GM18499 (cell line): ENCODE measurements at regions not wholly inside any gene's neighbourhood (a gene's known extent, or its start where the extent isn't known, plus 50 kb on each side); places are given as distances from the start of the nearest gene placed in this dataset.

Source experiments
- ATAC-seq: cut with Tn5 transposase; IDR thresholded peaks from one replicate; pipeline ENCODE4 v1.9.1; 2021; ENCODE audit warnings: moderate number of reproducible peaks; ENCODE audit not compliant: insufficient read depth, unreplicated experiment

DNA sequence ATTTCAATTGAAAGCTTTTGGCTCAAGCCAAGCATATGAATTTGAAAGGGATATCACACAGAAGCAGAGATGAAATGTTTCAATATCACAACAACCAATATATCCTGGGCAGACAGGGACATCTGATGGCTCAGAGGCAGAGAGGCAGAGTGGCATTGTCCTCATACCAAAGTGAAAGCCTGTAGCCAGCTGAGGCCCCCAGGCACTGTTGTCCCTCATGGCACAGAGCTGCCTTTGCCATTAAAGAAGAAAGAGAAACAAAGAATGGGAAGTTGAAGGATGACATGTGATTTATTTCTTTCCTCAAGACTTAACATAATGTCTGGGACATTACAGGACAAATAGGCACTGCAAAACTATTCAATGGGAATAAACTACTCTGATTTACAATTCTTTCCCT lies 504.3 kb upstream of the PCDH15 start:
- no peak for ATAC-seq

DNA sequence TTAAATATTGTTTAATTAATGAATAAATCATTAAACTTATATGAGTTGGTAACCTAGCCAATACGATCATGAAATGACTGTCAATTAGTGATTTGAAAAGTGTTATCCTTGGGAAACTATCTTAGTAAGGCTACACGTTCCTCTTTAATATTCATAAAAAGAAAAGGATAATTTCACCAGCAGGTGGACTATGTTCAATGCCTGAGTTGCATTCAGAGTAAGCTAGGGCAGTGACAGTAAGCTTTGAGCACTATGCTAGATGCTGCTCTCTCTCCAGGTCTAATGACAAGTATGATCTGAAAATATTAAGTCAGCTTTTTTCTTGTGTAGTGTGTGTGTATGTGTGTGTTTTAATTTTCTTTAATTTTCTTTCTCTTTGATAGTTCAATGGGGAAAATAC lies 486.3 kb upstream of the PCDH15 start:
- ATAC-seq, result no peak

DNA sequence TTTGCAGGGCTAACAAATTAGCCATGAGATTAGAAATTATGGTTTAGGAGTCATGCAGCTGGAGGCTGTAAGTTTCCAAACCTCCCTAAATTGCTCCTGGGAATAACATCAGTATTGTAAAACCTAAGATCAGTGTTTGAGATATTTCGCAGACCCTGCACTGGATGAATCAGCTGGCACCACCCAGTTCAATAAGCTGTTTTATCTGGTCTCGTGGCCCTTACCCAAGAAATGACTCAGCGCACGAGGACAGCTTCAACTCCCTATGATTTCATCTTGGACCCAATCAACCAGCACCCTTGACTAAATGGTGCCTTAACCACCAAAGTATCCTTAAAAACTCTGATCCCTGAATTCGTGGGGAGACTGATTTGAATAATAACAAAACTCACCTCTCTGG lies 482.0 kb upstream of the PCDH15 start:
- ATAC-seq, result no peak

DNA sequence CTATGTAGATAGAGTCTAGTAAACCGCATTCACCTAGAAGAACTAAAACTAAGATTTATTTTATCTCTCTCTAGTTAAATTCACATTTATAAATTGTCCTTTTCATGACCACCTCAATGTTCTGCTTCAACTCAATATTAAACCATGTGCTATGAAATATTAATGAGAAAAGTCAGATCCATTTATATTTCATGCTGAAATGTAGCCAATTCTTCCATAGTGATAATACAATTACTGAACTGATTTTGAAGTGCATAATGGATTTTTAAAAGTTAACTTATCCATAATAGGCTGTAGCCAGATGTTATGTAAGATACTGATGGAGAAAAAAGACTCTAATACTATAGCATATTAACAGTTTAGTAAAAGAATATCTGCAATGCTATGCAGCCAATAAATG lies 479.7 kb upstream of the PCDH15 start:
- ATAC-seq, result no peak

DNA sequence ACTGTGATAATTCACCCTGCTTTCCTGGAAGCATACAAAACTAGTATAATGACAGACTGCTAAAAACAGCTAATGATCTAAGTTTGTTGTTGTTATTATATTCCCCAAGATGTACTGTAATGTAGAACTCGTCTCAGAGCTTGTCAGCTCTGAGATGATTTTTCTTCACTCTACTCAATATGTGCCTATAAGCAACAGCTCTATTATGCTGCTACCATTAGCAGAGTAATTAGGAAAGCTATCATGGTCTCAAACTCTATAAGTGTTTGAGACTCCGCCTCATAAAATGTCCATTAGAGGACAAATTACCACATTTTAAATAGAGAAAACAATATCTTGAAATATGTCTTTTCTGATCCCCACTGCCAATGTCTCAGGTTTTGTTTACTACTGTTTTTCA lies 476.5 kb upstream of the PCDH15 start:
- no peak for ATAC-seq

DNA sequence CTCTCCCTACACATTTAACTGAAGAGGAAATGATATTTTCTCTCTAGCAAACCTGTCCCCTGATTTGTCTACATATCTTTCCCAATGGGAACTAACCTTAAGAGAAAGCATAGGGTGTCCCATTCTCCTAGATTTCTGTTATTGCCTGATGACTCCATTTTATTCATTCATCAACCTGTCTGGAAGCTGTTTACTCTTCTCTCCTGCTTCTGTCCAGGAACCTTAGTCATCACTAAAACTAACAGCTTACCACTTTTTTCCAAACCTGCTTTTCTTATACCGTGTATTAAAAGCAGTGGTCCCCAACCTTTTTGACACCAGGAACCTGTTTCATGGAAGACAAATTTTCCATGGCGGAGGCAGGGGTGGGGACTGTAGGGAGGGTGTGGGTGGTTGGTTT lies 473.3 kb upstream of the PCDH15 start:
- ATAC-seq, result no peak

DNA sequence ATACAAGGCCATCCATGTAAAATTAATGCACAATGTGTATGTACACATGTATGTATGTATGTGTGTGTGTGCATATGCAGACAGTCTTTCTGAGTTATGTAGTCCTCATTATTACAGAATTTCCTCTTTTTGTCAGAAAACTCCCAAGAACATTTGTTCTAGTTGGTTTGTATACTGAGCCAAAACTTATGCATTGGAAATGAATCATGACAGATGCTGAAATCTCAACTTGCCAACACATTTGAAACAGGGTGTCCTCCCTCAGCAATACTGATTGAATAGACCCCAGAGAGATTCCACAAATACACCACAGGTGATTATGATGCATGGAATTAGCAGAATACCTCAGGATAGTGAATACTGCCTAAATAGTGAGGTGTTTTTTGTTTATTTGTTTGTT lies 472.9 kb upstream of the PCDH15 start:
- ATAC-seq, result no peak

DNA sequence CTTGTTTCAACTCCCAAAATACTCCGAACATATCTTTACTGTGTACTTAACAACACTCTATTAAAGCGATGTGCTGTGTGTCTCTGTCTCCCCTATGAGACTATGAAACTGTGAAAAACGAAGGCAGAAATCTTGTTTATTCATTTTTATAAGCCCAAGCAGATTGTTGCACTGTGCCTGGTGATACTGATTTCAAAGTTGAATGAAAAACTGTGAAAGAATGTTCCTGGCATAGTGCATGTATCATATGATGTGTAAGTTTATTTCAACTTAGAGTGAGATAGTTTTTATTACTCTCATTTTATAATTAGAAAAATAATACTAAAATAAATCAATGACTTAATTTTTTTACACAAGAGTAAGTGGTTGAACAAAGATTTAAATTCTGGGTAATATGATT lies 471.9 kb upstream of the PCDH15 start:
- ATAC-seq, result no peak

DNA sequence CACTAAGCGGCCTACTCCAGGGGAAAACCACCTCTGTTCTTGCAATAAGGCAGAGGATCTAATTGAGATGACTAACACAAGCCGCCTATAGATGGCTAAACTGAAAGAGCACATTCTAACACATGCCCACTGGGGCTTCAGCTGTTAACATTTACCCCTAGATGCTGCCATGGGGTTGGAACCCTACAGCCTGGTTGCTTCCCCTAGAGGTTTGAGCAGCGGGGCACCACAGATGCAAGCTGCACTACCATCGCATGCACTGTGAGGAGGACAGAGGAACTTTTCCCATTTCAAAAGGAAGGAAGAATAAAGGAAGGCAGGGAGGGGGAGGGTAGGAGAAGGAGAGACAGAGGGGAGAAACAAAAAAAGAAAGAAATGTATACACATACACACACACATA lies 465.8 kb upstream of the PCDH15 start:
- no peak for ATAC-seq

DNA sequence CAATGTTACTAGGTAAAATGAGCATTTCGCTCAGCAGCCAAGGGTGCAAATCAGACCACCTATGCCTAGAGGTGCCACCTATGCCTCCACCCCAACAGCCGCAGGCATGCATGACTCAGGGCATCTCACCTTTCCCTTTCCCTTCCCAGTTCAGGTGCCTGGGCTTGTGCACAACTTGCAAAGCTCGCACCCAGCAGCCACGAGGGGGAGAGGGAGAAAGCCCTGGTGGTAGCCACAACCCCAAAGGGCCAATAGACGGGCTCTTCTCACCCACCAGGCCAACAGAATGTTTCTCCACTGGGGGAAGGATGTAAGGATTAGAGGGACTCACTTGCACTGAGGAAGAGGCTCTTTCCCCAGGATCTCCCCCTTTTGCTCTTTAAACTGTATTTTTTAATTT lies 462.3 kb upstream of the PCDH15 start:
- ATAC-seq, result no peak

DNA sequence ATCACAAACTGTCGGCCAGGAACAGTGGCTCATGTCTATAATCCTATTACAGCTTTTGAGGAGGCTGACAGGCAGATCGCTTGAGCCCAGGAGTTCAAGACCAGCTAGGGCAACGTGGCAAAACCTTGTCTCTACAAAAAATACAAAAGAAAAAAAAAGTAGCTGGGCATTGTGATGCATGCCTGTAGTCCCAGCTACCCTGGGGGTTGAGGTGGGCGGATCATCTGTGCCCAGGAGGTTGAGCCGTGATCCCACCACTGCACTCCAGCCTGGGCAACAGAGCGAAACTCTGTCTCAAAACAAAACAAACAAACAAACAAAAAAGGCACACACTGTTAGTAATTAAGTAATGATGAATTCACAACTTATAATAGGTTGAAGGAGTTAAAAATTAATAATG lies 441.5 kb upstream of the PCDH15 start:
- ATAC-seq, result no peak

DNA sequence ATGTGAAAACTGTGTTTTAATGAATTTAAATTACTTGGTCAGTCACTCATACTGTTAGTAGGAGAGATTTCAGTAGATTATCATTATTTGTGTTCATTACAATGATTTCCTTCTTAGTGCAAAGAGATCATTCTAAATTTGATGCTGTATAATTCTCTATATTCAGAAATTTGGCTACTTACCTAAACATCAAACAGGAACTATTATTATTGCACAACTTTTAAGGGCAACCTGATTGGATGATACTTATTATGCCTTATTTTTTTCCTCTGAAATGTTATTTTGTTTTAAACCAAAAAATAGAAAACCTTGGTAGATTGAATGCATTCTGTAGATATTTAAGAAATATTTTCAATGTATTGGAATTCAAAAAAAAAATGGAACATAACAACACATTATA lies 436.4 kb upstream of the PCDH15 start:
- no peak for ATAC-seq

DNA sequence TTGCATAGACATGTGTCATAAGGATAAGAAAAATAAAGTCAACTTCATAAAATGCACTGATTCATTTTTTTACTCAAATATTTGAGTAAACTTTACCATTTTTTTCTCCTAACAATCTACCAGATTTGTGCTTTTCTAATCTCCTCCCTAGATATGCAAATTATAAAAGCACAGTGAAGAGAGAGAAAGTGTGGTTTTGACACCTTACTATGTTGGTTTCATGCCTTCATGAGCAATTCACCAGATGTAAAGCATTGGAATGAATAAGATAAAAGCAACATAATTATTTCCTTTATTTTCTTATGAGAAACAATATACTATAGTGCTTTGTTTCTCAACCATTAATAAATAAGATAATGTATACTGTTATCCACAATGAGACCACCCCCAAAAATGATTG lies 432.5 kb upstream of the PCDH15 start:
- ATAC-seq, result peak; percentile 90

DNA sequence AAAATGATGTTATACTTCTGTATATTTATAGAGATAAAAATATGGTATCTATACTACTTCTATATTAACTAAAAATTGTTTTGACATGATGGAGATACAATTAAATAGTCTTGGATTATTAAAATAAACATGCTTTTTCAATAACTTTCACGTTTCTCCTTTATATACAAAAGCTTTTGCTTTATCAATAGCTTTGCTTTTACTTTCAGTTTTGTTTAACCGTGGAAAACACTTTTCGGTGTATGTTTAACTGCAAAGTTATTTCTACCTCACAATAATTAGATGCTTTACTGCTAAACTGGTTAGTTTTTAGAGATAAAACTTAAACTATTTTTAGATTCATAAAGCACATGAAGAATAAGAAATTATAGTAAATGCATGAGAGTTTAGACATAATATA lies 432.1 kb upstream of the PCDH15 start:
- peak; percentile 24 for ATAC-seq

DNA sequence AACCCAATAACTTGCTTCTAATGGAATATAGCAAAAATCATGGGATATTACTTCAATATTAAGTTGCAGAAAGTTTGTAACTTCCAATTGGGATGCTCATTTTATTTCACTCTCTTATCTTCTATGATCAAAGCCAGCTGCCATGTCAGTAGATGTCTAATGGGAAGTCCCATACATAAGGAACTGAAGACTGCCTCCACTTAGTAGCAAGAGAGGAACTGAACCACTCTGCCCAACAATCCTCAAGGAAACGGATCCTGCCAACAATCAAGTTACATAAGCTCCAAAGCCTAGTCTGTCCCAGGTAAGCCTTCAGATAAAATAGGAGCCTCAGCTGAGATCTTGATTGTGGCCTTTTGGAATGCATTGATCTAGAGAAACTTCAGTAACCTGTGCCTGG lies 431.5 kb upstream of the PCDH15 start:
- ATAC-seq, result no peak

DNA sequence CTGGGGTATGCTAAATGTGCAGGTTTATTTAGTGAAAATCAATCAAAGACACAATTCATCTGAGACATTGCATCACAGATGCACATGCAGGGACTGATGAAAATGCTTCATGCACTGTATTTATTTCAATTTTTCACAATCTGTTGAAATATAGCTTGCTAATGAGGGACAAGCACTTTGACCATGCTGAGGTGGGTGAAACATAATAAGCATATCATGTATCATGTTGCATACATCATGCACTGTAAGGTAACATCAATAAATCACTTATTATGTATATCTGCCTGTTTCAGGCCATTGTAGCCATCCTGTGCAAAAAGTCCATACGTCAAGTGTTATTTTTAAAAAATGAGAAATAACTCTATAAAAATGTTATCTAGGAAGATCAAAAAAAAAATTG lies 426.9 kb upstream of the PCDH15 start:
- no peak for ATAC-seq

DNA sequence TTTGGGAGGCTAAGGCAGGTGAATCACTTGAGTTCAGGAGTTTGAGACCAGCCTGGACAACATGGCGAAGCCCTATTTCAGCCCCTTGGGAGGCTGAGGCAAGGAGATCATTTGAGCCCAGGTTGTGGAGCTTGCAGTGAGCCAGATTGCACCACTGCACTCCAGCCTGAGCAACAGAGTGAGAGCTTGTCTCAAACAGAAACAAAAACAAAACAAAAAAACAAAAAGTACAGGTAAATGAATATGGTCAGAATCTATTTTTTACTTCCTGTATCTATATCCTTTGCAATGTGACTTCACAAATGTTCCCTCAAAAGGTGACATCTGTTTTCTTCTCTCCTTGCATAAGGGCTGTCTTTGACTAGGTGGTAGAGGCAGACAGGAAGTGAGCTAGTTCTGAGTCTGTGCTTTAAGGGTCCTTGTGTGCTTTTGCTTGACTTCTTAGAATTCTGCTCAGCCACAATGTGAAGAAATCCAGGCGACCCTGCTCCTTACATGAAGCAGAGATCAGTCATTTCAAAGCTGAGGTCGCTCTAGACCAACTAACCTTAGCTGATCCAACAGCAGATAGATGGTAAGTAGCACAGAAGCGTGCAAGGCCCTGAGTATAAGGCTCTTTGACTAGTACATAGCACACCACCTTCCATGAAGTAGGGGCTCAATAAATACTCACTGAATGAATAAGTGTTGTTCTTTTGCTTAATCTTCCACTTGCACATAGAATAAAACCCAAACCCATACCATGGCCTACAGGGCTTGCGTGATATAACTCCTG lies 423.2 kb upstream of the PCDH15 start:
- no peak for ATAC-seq

DNA sequence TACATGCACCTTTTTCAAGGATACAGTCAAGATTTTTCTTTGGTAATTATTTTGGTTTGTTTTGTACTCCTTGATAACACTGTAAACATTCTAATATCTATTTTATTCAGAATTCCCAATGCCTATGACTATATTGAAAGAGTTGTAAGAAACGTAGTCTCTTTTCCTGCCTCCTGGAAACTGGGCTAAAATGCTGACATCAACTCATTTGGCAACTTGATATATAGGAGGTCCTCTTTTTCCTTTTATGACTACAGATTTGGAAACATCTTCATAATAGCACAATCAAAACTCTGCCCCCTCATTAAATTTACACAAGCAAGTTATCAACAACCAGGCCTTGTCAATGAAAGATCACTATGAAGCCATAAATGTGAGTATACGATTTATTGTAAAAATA lies 422.3 kb upstream of the PCDH15 start:
- no peak for ATAC-seq

DNA sequence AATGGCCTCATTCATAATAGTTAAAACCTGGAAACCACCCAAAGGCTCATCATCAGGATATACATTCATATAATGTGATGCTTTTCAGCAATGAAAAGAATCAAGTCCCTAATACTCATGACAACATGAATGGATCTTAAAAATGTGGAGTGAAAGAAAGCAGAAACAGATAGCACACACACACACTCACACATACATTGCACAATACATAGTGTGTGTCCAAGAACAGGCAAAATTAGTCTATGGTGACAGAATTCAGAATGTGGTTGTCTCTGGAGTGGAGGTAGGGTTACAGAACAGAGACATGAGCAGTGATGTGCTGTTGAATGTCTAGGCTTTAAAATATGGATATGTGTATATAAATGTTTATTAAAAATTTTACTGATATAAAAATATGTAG lies 419.9 kb upstream of the PCDH15 start:
- no peak for ATAC-seq

DNA sequence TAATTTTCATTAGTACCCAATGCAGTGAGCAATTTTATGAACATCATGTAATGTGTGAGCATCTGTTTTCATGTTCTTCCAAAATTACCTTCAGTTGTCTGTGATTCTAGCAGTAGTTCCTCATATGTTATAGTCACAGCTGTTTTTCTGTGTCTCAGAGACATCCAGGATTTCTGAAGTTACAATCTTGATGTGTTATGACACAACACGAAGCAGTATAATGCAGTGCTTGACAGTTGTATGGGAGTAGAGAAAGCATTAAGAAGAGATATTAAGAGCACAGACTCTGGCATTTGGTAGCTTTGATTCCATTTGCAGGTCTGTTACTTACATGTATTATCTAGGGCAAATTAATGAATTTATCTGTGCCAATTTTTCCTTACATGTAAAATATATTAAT lies 414.7 kb upstream of the PCDH15 start:
- ATAC-seq, result no peak

DNA sequence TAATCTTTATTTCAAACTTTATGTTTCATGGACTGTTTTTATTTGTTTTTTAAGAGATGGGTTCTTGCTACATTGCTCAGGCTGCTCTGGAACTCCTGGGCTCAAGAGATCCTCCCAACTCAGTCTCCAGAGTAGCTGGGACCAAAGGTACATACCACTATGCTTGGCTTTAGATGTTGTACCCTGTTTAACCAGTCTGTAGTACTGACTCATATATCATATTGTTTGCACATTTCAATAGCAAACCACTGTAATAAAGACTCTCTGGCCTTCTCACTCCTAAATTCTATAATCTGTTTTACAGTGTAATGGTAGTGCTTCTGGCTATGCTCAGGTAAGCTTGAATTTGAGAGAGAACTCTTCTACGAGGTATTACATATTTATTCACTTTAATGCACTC lies 413.6 kb upstream of the PCDH15 start:
- no peak for ATAC-seq

DNA sequence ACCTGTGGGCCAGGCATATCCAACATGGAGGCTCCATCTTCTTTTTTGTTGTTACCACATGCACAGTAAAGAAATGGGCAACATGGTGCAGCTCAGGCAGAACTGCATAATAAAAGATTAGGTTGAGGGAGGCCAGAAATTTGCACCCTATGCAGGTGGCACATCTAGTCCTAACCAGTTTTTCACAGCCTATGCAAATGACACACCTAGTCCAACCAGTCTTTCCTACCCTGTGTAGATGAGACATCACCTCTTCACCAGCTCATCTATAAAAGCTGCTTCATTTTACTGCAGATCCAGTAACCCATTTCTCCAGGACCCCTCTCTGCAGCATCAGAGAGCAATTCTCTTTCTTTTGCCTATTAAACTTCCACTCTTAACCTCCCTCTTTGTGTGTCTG lies 411.0 kb upstream of the PCDH15 start:
- no peak for ATAC-seq

DNA sequence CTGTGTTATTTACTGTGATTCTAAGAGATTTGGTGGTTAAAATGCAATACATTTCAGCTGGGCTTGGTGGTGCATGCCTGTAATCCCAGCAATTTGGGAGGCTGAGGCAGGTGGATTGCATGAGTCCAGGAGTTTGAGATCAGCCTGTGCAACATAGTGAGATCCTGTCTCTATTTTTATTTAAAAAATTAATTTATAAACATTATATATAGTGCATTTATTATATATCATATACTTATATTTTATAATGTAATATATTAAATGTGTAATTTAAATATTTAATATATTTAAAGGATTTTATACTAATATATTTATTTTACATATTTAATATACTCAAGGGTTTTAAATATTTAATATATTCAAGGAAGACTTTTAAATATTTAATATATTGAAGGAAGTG lies 402.8 kb upstream of the PCDH15 start:
- no peak for ATAC-seq
